NCI-H2029 (cell line): ENCODE measurements at regions not wholly inside any gene's neighbourhood (a gene's known extent, or its start where the extent isn't known, plus 50 kb on each side); places are given as distances from the start of the nearest gene placed in this dataset.

ENCODE experiments used
- DNase-seq: peaks from one replicate; lab custom pipeline; 2025; lab: John Stamatoyannopoulos, UW

DNA sequence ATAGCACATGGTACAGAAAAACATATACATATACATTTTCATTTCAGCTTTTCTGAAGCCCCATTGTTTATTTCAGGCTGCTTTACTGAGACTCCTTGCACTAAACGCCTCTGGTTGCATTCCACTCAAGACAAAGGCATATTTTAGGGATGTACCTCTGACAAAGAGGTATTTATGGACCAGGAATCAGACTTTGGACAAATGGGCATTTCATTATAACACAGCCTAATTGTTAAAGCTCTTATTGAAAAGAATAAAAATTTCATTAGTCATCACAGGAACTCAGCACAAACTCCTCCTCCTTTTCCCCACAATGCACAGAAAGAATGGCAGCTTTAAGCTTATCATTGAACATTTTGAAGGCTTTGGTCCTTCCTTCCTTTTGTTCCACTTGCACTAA lies 62.9 kb upstream of the UGT8 start:
- DNase-seq, result no peak

DNA sequence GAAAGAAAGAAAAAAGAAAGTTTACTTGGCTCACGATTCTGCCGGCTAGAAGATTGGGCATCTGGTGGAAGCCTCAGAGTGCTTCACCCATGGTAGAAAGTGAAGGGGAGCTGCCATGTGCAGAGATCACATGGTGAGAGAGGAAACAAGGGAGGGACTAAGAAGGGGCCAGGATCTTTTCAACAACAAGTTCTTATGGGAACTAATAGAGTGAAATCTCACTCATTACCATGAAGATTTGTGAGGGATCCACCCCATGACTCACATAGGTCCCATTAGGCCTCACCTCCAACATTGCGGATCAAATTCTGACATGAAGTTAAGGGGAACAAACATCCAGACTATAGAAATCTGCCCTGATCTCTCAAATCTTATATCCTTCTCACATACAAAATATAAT lies 61.3 kb upstream of the UGT8 start:
- no peak for DNase-seq

DNA sequence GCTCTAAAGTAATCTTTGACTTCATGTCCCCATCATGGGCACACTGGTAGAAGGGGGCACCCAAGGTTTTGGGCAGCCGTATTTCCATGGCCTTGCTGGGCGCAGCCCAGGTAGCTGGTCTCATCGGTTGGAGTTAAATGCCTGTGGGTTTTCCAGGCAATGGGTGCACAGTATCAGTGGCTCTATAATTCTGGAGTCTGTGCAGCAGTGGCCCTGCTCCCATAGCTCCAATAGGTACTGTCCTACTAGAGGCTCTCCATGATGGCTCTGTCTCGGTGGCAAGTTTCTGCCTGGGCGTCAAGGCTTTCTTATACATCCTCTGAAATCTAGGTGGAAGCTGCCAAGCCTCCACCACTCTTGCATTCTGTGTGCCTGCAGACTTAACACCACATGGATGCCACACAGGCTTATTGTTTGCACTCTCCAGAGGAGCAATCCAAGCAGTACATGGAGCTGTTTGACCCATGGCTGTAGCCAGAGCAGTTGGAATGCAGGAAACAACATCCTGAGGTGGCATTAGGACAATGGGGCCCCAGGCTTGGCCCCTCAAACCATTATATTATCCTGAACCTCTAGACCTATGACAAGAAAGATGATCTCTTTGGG lies 60.5 kb upstream of the UGT8 start:
- DNase-seq, result no peak

DNA sequence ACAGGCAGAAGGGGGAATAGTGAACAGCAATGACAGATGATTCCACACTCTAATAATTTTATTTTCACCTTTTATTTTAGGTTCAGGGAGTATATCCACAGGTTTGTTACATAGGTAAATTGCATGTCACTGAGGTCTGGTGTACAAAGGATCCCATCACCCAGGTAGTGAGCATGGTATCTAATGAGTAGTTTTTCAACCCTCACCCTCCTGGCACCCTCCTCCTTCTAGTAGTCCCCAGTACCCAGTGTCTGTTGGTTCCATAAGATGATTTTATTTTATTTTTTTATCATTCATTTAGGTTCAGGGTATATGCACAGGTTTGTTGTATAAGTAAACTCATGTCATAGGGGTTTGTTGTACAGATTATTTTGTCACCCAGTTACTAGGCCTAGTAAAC lies 58.6 kb upstream of the UGT8 start:
- no peak for DNase-seq

DNA sequence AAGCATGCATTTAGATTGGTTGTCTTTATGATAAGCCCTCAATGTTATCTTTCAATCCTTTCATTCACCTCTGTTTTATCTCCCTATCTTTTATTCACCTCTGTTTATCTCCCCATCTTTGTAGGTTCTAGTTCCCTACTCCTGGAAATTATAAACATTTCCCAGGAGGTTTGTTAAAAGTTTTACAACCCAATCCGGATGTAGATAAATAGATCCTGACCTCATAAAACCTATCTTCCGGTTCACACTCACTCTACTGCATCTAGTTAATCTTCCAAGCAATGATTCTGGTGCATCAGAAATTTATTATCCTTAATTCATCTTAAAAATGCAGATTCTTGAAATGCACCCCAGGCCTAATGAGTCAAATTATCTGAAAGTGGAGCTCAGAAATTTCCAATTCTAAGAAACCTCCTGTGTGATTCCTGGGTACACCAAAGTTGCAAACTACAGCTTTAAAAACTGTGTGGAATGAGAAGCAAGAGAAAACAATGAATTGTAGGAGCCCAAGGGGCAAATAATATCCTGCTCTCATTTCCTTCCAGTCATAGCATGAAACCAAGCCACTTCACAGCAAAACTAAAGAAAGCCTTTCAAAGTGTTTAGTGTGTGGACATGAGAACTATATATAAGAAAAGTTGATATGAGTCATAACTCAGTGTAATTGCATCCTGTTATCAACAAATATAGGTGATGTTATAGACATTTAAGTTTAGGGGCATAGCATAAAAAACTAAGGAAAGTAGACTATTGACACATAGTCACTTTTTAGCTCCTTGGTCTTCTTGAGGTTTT lies 51.1 kb upstream of the UGT8 start:
- no peak for DNase-seq
